GM23248 (cell line): ENCODE measurements at regions not wholly inside any gene's neighbourhood (a gene's known extent, or its start where the extent isn't known, plus 50 kb on each side); places are given as distances from the start of the nearest gene placed in this dataset.

ENCODE experiments used
- DNase-seq: peaks from one replicate; pipeline ENCODE4 v3.0.0-alpha.2; 2015
- H2AFZ ChIP-seq: fragments of 200-600 bp; sonication (generic); 2 replicates; pipeline ENCODE4 v1.6.1; 2016; ENCODE audit warnings: antibody characterized with exemption
- H3F3A ChIP-seq: fragments of 200-600 bp; sonication (generic); 2 replicates; pipeline ENCODE4 v1.6.1; 2016; ENCODE audit warnings: mild to moderate bottlenecking, antibody characterized with exemption, mixed run types; ENCODE audit not compliant: insufficient read depth
- H3K27ac ChIP-seq: fragments of 200-600 bp; sonication (generic); 2 replicates; pipeline ENCODE4 v1.5.1; 2016; ENCODE audit warnings: mild to moderate bottlenecking
- H3K27me3 ChIP-seq: fragments of 200-600 bp; sonication (generic); replicated peaks from 2 replicates; pipeline ENCODE4 v1.6.1; 2016; ENCODE audit warnings: mild to moderate bottlenecking; ENCODE audit not compliant: insufficient read depth
- H3K36me3 ChIP-seq: fragments of 200-600 bp; sonication (generic); 2 replicates; pipeline ENCODE4 v1.6.1; 2016; ENCODE audit warnings: low read depth, mild to moderate bottlenecking
- H3K4me1 ChIP-seq: fragments of 200-600 bp; sonication (generic); 2 replicates; pipeline ENCODE4 v1.6.1; 2016; ENCODE audit warnings: mild to moderate bottlenecking; ENCODE audit not compliant: insufficient read depth
- H3K4me2 ChIP-seq: fragments of 200-600 bp; sonication (generic); one replicate; pipeline ENCODE4 v1.6.1; 2016; ENCODE audit warnings: mild to moderate bottlenecking; ENCODE audit not compliant: unreplicated experiment
- H3K4me3 ChIP-seq: fragments of 200-600 bp; sonication (generic); 2 replicates; pipeline ENCODE4 v1.5.1; 2016; ENCODE audit warnings: mild to moderate bottlenecking
- H3K79me2 ChIP-seq: fragments of 200-600 bp; sonication (generic); 2 replicates; pipeline ENCODE4 v1.6.1; 2016; ENCODE audit warnings: mild to moderate bottlenecking; ENCODE audit not compliant: insufficient read depth
- H3K9ac ChIP-seq: fragments of 200-600 bp; sonication (generic); 2 replicates; pipeline ENCODE4 v1.6.1; 2016; ENCODE audit warnings: mild to moderate bottlenecking
- H3K9me2 ChIP-seq: fragments of 200-600 bp; sonication (generic); 2 replicates; pipeline ENCODE4 v1.6.1; 2016; ENCODE audit warnings: mixed run types, mild to moderate bottlenecking, moderate library complexity; ENCODE audit not compliant: insufficient read depth
- H3K9me3 ChIP-seq: fragments of 200-600 bp; sonication (generic); one replicate; pipeline ENCODE4 v1.6.1; 2017; ENCODE audit warnings: low read depth
- H4K20me1 ChIP-seq: fragments of 200-600 bp; sonication (generic); 2 replicates; pipeline ENCODE4 v1.6.0; 2016; ENCODE audit not compliant: insufficient read depth
- EZH2 ChIP-seq: fragments of 200-600 bp; sonication (generic); IDR thresholded peaks from 2 replicates; pipeline ENCODE4 v1.6.1; 2018; ENCODE audit warnings: antibody characterized with exemption, mild to moderate bottlenecking; ENCODE audit not compliant: insufficient read depth, poor library complexity, severe bottlenecking
- EZH2phosphoT487 ChIP-seq: fragments of 200-600 bp; sonication (generic); IDR thresholded peaks from 2 replicates; pipeline ENCODE4 v1.6.1; 2018; ENCODE audit warnings: antibody characterized with exemption, moderate library complexity, mild to moderate bottlenecking, low read depth; ENCODE audit not compliant: insufficient read depth
- WGBS, 2 experiments: methylation state at CpG; one replicate each; pipeline ENCODE4 v1.1.6; 2015 to 2017; ENCODE audit warnings: low lambda C conversion rate in 2 of 2, low coverage in 1 of 2; ENCODE audit errors: missing lambda C conversion rate in 2 of 2; 5-methylcytosine and 5-hydroxymethylcytosine counted together
- in situ Hi-C: fragments of 300-500 bp; cut with MboI; formaldehyde crosslinking; loops from 2 replicates; pipeline ENCODE4 v1.15.0; 2020

DNA sequence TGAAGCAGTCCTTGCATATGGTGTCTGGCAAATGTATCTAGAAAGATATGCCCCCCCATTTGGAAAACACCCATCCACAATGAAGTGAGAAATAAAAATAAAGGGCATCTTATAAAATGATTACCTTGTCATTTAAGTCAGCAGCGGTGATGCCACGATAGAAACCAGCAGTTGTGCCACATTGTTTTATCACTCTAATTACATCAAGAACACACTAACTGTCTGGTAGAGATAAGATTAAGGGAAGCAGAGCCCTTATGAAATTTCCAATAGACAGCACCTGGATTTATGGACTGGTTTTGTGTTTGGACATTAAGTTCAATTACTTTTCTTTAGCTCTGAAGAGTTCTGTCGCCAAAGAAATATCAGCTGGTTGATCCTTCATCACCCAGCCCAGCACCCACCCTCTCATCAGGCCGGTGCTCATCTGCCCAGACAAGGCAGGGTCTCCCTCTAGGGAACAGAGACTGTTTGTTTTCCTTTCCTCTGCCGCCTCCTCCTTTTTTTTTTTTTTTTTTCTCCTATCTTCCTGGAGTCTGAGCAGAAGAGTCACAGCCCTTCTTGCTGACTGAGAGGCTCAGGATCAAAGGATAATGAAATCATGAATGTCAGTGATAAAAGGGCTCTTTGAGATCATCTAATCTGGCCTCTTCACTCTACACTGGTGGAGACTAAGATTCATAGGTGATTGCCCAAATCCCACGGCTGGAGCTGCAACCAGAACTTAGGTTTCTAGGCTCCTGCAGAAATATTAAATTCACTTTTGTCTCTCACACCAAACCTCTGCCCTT lies 464.1 kb downstream of the NTRK3 start:
- no peaks in the 10 kb centered on the region for H3K9me2 ChIP-seq
- no peaks in the 10 kb centered on the region for H3F3A ChIP-seq
- TF ChIP-seq EZH2phosphoT487: no peak
- no peak for TF ChIP-seq EZH2
- no peaks in the 10 kb centered on the region for H4K20me1 ChIP-seq
- H3K4me1 ChIP-seq: no peaks in the 10 kb centered on the region
- in situ Hi-C loops: no loop called here
- H2AFZ ChIP-seq: no peak overlapping the region
- DNase-seq: no peak
- no peaks in the 10 kb centered on the region for H3K36me3 ChIP-seq
- H3K27me3 ChIP-seq: no peaks in the 10 kb centered on the region
- no peaks in the 10 kb centered on the region for H3K9me3 ChIP-seq
- WGBS, 2 experiments: 57 to 62% methylated on average over 6 of the region's 6 CpGs
- no peak overlapping the region for H3K4me2 ChIP-seq
- H3K27ac ChIP-seq: no peak overlapping the region
- no peak overlapping the region for H3K4me3 ChIP-seq
- H3K79me2 ChIP-seq: no peaks in the 10 kb centered on the region
- H3K9ac ChIP-seq: no peak overlapping the region

DNA sequence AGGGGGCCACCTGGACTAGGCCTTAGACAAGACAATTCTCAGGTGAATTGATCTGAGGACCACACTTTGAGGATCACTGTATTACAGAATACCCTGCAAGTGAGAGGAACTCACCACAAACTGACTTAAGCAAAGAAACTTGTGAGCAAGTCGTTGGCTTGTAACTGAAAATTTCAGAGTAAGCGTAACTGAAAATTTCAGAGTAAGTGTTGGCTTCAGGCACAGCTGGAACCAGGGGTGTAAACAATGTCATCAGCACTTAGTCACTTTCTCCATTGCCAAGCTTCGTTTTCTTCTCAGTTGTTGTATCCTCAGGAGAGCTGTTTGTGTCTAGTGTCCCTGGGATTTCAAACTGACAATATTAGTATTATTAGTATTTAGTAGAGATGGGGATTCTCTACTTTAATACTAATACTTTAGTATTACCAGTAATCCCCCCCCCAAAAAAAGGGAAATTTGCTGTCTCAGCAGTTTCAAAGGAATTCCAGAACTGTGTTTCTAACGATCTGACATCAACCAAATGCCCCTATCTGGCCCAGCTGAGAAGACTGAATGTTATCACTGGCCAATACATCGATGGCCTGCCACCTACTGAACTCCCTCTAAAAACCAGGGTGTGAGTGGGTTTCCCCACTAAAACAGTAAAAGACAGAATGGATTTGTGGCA lies 474.4 kb downstream of the NTRK3 start:
- in situ Hi-C loops: no loop called here

DNA sequence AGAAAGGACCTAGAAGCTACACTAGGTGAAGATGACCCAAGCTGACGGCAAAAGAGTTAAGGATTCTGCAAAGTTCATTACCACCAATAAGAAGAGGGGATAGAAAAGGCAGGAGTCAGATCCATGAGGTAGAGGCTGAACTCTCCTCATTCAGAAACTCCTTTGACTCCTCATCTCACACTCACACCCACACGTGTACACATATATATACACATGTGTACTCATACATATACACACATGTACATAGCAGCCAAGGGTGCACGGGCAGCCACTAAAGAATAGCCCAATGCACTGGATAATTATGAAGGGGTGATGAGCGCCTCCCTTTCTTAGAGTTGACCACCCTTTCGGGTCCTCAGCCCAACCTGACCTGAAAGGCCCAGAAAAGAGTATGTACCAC lies 476.8 kb downstream of the NTRK3 start:
- H2AFZ ChIP-seq: no peak overlapping the region
- TF ChIP-seq EZH2phosphoT487 (no peak), EZH2 (no peak)

More for the DNA sequence above, 474.4 kb downstream of the NTRK3 start:
- Histone ChIP-seq H3K4me2 (no peak overlapping the region), H2AFZ (no peak overlapping the region), H3K4me1 (peaks cover 7% of the 10 kb centered on the region), H3K4me3 (no peak overlapping the region), H3K9me3 (no peaks in the 10 kb centered on the region), H3K36me3 (no peaks in the 10 kb centered on the region), H4K20me1 (no peaks in the 10 kb centered on the region), H3K27me3 (no peaks in the 10 kb centered on the region), H3K9me2 (no peaks in the 10 kb centered on the region), H3F3A (peaks cover 7% of the 10 kb centered on the region), H3K79me2 (no peaks in the 10 kb centered on the region), H3K27ac (no peak overlapping the region), H3K9ac (no peak overlapping the region)
- no peak for DNase-seq
- no peak for TF ChIP-seq EZH2phosphoT487
- no peak for TF ChIP-seq EZH2
- WGBS, 2 experiments: 41 to 43% methylated on average over 5 of the region's 5 CpGs

DNA sequence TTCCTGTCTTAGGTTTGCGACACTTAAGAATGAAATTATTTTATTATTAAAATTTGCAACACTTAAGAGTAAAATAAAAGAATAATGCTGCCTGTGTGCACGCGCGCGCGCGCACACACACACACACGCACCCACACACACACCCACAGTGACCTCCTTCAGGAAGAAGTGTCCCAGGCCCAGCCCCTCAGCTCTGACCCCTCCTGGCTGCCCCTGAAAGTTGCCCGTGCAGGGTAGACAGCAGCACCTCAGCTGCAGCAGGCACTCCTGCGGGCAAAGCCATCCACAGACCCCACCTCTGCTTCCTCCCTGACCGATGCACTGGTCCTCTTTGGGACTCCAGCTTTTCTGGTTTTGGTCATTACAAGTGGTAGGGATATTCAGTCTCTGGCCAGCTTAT lies 478.2 kb downstream of the NTRK3 start:
- Histone ChIP-seq H4K20me1 (no peaks in the 10 kb centered on the region), H3K9me3 (no peaks in the 10 kb centered on the region), H3K4me2 (no peak overlapping the region), H3F3A (peaks cover 18% of the 10 kb centered on the region), H2AFZ (no peak overlapping the region), H3K27me3 (no peaks in the 10 kb centered on the region), H3K4me3 (no peak overlapping the region), H3K27ac (no peak overlapping the region), H3K79me2 (no peaks in the 10 kb centered on the region), H3K9ac (no peak overlapping the region), H3K4me1 (peaks cover 15% of the 10 kb centered on the region), H3K9me2 (no peaks in the 10 kb centered on the region; the same call in 1 of the 2 replicates), H3K36me3 (no peaks in the 10 kb centered on the region)
- in situ Hi-C loops: no loop called here
- DNase-seq: no peak
- TF ChIP-seq EZH2 (no peak), EZH2phosphoT487 (no peak)
- 90 to 92% methylated on average over 11 of the region's 11 CpGs for WGBS, 2 experiments

More for the DNA sequence above, 476.8 kb downstream of the NTRK3 start:
- H3F3A ChIP-seq: peaks cover 18% of the 10 kb centered on the region
- H3K36me3 ChIP-seq: no peaks in the 10 kb centered on the region
- no peak for DNase-seq
- no peak overlapping the region for H3K4me3 ChIP-seq
- no peak overlapping the region for H3K9ac ChIP-seq
- H3K9me2 ChIP-seq: no peaks in the 10 kb centered on the region; the same call in 1 of the 2 replicates
- H3K27me3 ChIP-seq: no peaks in the 10 kb centered on the region
- 82 to 92% methylated on average over 5 of the region's 5 CpGs for WGBS, 2 experiments
- in situ Hi-C loops: no loop called here
- no peaks in the 10 kb centered on the region for H3K9me3 ChIP-seq
- no peaks in the 10 kb centered on the region for H4K20me1 ChIP-seq
- H3K27ac ChIP-seq: no peak overlapping the region
- H3K79me2 ChIP-seq: no peaks in the 10 kb centered on the region
- peaks cover 15% of the 10 kb centered on the region for H3K4me1 ChIP-seq
- no peak overlapping the region for H3K4me2 ChIP-seq
